Fibroblast of villous mesenchyme (primary cell): ENCODE measurements at regions not wholly inside any gene's neighbourhood (a gene's known extent, or its start where the extent isn't known, plus 50 kb on each side); places are given as distances from the start of the nearest gene placed in this dataset.

ENCODE experiments used
- DNase-seq: peaks from one replicate; pipeline ENCODE4 v3.0.0-alpha.2; 2010; ENCODE audit warnings: low read depth
- H3K4me3 ChIP-seq: 2 replicates; pipeline ENCODE4 v1.5.1; 2011; ENCODE audit warnings: low read depth, mild to moderate bottlenecking, low read length
- TF ChIP-seq, protein P1 (sequence below): IDR thresholded peaks from 2 replicates; pipeline ENCODE4 v1.5.1; 2012; ENCODE audit warnings: low read depth, mild to moderate bottlenecking, low read length; ENCODE audit not compliant: insufficient read depth

DNA sequence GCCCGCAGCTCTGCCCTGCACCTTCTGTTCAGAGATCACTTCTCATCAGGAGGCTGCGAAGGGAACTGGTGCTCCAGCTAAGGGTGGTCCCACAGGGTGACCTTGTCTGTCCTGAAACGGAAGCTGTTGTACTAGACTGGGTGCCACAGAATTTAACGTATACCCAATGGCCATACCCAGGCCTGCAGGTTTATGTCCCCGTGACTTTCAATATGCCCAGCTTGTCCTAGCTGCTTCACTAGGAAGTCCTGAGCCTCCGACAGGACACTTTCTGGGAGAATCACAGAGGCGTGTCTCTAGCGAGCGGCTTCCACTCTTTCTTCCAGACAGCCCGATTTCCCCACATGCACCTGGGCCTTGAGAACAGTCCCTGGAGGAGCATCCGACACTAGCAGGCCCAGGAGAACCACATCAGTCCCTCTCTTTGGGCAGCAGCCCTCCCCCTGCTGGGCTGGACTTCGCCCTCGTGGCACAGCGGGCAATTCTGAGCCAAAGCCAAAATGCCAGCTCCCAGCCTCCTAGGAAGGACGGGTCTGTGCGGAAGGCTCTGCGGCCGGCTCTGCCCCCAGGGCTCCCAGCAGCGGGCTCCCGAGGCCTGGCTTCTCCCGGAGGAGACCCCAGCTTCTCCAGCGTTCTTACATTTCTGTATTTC lies 91.9 kb upstream of the OTOS start:
- no peak for DNase-seq
- no peak overlapping the region for H3K4me3 ChIP-seq
- TF ChIP-seq, protein P1, sequence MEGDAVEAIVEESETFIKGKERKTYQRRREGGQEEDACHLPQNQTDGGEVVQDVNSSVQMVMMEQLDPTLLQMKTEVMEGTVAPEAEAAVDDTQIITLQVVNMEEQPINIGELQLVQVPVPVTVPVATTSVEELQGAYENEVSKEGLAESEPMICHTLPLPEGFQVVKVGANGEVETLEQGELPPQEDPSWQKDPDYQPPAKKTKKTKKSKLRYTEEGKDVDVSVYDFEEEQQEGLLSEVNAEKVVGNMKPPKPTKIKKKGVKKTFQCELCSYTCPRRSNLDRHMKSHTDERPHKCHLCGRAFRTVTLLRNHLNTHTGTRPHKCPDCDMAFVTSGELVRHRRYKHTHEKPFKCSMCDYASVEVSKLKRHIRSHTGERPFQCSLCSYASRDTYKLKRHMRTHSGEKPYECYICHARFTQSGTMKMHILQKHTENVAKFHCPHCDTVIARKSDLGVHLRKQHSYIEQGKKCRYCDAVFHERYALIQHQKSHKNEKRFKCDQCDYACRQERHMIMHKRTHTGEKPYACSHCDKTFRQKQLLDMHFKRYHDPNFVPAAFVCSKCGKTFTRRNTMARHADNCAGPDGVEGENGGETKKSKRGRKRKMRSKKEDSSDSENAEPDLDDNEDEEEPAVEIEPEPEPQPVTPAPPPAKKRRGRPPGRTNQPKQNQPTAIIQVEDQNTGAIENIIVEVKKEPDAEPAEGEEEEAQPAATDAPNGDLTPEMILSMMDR, result no peak

DNA sequence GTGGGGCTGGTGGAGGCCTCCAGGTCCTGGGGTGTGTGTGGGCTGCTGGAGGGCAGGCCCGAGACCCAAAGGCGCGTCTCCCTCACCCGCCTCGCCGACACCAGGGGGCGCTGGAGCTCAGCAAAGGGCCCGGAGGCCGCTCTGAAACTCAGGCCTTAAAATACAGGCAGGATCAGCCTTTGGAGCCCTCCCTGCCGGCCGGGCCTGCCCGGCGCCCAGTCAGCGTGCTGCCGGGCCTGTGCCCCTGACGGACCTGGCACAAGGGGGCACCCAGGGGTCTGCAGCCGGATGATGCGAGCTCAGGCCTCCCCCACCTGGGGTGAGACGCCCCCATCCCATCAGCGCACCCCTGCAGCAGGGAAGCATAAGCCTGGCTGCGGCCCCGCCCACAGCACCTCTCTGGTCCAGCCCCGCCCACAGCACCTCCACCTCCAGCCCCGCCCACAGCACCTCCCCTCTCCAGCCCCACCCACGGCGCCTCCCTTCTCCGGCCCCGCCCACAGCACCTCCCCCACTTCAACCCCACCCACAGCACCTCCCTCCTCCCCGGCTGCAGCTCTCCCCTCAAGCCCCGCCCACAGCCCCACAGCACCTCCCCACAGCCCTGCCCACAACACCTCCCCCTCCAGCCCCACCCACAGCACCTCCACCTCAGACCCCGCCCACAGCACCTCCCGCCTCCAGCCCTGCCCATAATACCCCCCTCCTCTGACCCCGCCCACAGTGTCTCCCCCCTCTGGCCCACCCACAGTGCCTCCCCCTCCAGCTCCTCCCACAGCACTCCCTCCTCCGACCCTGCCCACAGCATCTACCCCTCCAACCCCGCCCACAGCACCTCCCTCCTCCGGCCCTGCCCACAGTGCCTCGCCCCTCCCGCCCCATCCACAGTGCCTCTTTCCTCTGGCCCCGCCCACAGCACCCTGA lies 92.8 kb upstream of the OTOS start:
- H3K4me3 ChIP-seq, result peak overlapping the region; percentile 56
- peak; percentile 84 for DNase-seq
- TF ChIP-seq, protein P1, result peak; percentile 91

DNA sequence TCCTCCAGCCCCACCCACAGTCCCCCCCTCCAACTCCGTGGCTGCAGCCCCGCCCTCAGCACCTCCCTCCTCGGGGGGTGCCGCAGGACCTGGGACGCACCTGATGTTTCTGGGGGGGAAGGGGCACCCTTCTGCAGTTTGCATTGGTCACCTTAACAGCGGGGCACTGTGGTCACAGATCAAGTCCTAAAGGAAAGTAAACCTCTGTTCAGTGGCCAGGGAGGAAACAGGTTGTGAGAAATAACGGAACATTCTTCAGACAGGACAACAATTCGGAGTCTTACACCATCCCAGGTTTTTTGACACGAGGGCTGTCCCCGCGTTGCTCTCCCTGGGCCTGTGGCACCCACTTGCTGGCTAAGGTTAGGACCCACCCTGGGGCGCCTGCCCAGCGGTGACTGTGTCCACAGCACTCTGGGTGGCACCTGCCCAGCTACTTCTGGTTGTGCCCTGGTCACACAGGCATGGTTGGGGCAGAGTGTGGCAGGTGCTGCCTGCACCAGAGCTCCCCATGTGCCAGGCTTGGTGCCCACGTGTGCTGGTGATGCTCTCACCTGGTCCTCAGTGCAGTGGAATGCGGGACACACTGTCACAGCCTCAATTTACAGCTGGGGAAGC lies 93.5 kb upstream of the OTOS start:
- no peak overlapping the region for H3K4me3 ChIP-seq
- TF ChIP-seq, protein P1, result no peak
- no peak for DNase-seq

DNA sequence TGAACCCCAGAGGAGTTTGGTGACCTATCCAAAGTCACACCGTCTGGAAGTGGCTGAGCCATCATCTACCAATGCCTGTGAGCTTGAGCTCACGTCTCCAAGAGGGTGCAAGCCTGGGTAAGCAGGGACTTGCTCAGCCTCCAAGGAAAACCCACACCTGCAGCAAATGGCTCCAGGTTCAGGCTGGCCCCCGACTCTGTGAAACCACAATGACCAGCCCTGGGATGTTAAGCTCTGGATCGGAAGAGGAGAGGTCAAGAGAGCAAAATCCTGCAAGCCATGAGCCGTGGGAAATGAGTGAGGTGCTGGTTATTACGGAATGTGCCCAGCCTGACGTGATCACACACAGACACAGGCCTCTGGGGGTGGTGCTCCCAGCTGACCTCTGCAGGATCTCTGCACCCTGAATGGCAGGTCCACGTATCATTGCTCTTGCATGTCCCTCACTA lies 94.1 kb upstream of the OTOS start:
- peak; percentile 33 for DNase-seq
- TF ChIP-seq, protein P1, result no peak

DNA sequence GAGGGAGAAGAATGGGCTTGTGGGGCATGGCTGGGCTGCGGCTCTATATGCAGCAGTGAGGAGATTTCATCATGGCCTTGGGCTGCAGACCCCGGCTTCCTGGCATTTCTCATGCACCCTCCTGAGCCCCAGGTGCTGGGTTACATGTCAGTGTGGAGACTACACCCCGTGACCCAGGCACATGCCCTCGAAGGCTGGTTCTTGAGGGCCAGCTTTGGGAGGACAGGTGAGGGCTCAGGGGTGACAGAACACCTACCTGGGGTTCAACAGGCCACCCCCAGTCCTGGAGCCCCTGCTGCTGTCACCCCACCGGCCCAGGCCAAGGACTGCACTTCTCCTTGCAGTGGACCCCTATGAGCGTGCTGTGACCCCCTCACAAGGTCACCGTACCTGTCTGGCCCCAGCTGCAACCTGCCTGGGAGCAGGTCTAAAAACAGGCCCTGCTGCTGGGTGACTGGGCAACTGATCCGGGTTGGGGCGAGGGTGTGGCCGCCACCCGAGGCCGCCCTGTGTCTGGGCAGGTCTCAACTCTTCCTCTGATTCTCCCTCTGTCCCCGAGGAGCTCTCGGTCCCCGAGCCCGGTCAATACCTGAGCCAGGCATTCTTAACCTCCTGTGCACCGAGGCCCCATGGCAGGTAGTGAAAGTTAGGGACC lies 94.8 kb upstream of the OTOS start:
- no peak overlapping the region for H3K4me3 ChIP-seq
- TF ChIP-seq, protein P1, result no peak
- DNase-seq, result no peak

More for the DNA sequence above, 94.1 kb upstream of the OTOS start:
- H3K4me3 ChIP-seq, result no peak overlapping the region

DNA sequence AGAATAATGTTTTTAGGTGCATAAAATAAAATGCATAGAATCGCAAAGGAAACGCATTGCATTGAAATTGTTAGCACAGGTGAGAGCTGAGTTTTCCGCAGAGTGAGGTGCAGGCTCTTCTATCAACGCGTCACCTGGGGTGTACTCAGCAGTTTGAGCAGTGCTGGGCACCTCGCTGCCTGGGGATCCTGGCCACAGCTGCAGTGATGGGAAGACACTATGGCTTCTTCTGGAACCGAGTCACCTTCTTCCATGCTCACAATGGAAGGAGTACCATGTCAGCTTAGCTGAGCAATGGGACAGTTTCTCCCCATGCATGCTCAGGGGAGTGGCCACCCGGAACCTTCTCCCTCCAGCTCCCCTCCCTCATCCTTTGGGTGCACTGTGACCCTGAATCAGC lies 95.4 kb upstream of the OTOS start:
- TF ChIP-seq, protein P1, result no peak
- DNase-seq, result no peak
- no peak overlapping the region for H3K4me3 ChIP-seq
